Vagina (tissue), 2 donors: ENCODE measurements at regions not wholly inside any gene's neighbourhood (a gene's known extent, or its start where the extent isn't known, plus 50 kb on each side); places are given as distances from the start of the nearest gene placed in this dataset.

Experiments
- DNase-seq, 2 donors: peaks; one replicate each; pipeline ENCODE4 v3.0.0-alpha.2; 2017; ENCODE audit errors: extremely low spot score in 2 of 2
- H3K27ac ChIP-seq: fragments of 200-600 bp; sonication (generic); one replicate; pipeline ENCODE4 v1.5.1; 2019
- H3K27me3 ChIP-seq: fragments of 200-600 bp; sonication (generic); one replicate; pipeline ENCODE4 v1.5.1; 2019
- H3K36me3 ChIP-seq, 2 donors: fragments of 200-600 bp; sonication (generic); one replicate each; pipeline ENCODE4 v1.5.1; 2017 to 2019
- H3K4me1 ChIP-seq: fragments of 200-600 bp; sonication (generic); one replicate; pipeline ENCODE4 v1.5.1; 2019
- H3K4me3 ChIP-seq, 2 donors: fragments of 200-600 bp; sonication (generic); 1 replicate in 1 of 2; 2 replicates in 1 of 2; pipeline ENCODE4 v1.5.1; 2016 to 2019
- H3K9me3 ChIP-seq: fragments of 200-600 bp; sonication (generic); one replicate; pipeline ENCODE4 v1.5.1; 2019
- POLR2A ChIP-seq, 2 donors: fragments of 450-650 bp; IDR thresholded peaks; one replicate each; pipeline ENCODE4 v1.6.1; 2017; ENCODE audit warnings: antibody characterized with exemption in 2 of 2, mild to moderate bottlenecking in 2 of 2, moderate library complexity in 2 of 2
- POLR2AphosphoS5 ChIP-seq, 2 donors: sonication (generic); formaldehyde crosslinking; IDR thresholded peaks; one replicate each; pipeline ENCODE4 v1.9.0; 2017; ENCODE audit warnings: antibody characterized with exemption in 2 of 2, mild to moderate bottlenecking in 2 of 2, low read depth in 1 of 2; ENCODE audit not compliant: insufficient read depth in 1 of 2
- intact Hi-C: fragments of 100-400 bp; cut with DNase I; formaldehyde crosslinking; loops from one replicate; pipeline ENCODE4 v1.15.1; 2023
- TF ChIP-seq, protein P1 (sequence below), 3 experiments: fragments of 450-650 bp in 2 of 3; fragments of 200-600 bp in 1 of 3; sonication (generic) in 1 of 3; IDR thresholded peaks; one replicate each; pipeline ENCODE4 v1.5.1; 2017 to 2019; ENCODE audit warnings: antibody characterized with exemption in 3 of 3, mild to moderate bottlenecking in 2 of 3, moderate library complexity in 2 of 3

DNA sequence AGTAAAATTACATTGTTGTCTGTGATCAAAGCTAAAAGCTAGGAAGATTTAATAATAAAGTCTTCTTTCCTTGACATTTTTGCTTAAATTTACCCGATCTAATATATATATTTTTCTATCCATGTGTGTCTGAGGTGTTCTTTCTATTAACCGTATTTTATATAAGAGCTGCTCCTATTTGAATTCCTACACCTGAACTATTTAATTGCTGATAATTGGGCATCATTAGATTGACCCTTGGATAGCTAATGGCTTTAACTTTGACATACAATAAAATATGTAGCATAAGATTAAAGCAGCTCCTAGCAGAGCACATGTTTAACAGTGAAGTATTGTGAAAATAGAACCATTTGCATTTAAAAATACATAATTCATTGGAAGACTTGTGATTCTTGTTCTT, 792.7 kb downstream of the MAT2B start:
- no peak overlapping the region for H3K27ac ChIP-seq
- no peak for TF ChIP-seq POLR2AphosphoS5 (IDR thresholded peaks at IDR 0.05; ENCODE audit: insufficient read depth in 1 of 2, low read depth in 1 of 2)
- TF ChIP-seq POLR2A (IDR thresholded peaks at IDR 0.05) = no peak
- TF ChIP-seq, protein P1, sequence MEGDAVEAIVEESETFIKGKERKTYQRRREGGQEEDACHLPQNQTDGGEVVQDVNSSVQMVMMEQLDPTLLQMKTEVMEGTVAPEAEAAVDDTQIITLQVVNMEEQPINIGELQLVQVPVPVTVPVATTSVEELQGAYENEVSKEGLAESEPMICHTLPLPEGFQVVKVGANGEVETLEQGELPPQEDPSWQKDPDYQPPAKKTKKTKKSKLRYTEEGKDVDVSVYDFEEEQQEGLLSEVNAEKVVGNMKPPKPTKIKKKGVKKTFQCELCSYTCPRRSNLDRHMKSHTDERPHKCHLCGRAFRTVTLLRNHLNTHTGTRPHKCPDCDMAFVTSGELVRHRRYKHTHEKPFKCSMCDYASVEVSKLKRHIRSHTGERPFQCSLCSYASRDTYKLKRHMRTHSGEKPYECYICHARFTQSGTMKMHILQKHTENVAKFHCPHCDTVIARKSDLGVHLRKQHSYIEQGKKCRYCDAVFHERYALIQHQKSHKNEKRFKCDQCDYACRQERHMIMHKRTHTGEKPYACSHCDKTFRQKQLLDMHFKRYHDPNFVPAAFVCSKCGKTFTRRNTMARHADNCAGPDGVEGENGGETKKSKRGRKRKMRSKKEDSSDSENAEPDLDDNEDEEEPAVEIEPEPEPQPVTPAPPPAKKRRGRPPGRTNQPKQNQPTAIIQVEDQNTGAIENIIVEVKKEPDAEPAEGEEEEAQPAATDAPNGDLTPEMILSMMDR (IDR thresholded peaks at IDR 0.05) = no peak
- intact Hi-C loops = no loop called here
- H3K9me3 ChIP-seq = no peaks in the 10 kb centered on the region
- H3K27me3 ChIP-seq = no peaks in the 10 kb centered on the region
- no peaks in the 10 kb centered on the region for H3K36me3 ChIP-seq
- DNase-seq = no peak
- H3K4me3 ChIP-seq = no peak overlapping the region
- no peaks in the 10 kb centered on the region for H3K4me1 ChIP-seq

DNA sequence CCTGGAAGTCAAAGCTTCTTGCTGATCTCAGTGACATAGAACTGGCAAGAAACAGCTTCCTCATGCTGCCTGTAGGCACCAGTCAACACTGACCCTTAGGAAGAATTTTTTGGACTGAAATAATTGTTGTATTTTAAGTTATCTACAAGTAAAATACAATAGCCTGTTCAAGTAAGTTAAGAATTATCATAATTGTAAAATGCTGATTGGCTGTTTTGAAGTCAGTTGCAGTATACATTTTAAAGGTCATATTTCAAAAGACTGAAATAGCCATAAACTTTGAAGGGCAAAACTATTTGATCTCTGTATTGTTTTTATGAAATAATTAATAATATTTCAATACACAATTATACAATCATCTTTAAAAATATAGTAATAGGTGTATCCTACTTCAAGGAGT, 794.9 kb downstream of the MAT2B start:
- H3K36me3 ChIP-seq = no peaks in the 10 kb centered on the region
- intact Hi-C loops = no loop called here
- DNase-seq = no peak
- TF ChIP-seq, protein P1 (IDR thresholded peaks at IDR 0.05) = no peak
- TF ChIP-seq POLR2AphosphoS5 (IDR thresholded peaks at IDR 0.05; ENCODE audit: insufficient read depth in 1 of 2, low read depth in 1 of 2) (no peak), POLR2A (IDR thresholded peaks at IDR 0.05) (no peak)
- no peaks in the 10 kb centered on the region for H3K9me3 ChIP-seq
- no peaks in the 10 kb centered on the region for H3K27me3 ChIP-seq
- no peaks in the 10 kb centered on the region for H3K4me1 ChIP-seq
- no peak overlapping the region for H3K4me3 ChIP-seq
- no peak overlapping the region for H3K27ac ChIP-seq

DNA sequence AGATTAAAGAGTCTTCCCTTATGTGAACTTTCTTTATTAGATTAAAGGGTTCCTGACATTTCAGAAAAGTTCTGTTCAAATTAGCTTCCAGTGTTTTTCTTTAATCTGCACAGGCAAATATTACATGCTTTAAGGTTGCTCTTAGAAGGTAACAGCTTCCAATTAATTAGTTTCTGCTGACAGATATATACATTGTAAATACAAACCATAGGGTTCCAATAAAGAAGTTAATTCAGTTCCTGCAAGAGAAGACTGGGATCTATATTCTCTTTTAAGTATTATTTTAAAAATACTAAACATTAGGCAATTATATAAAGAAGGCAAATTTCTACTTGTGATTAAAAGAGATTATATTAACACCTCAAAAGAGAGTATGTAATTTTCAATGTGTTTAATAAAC, 795.7 kb downstream of the MAT2B start:
- intact Hi-C loops = no loop called here
- Histone ChIP-seq H3K9me3 (no peaks in the 10 kb centered on the region), H3K4me1 (no peaks in the 10 kb centered on the region), H3K27ac (no peak overlapping the region), H3K36me3 (no peaks in the 10 kb centered on the region), H3K4me3 (no peak overlapping the region), H3K27me3 (no peaks in the 10 kb centered on the region)
- no peak for DNase-seq
- TF ChIP-seq, protein P1 (IDR thresholded peaks at IDR 0.05) = no peak
- TF ChIP-seq POLR2A (IDR thresholded peaks at IDR 0.05) (no peak), POLR2AphosphoS5 (IDR thresholded peaks at IDR 0.05; ENCODE audit: insufficient read depth in 1 of 2, low read depth in 1 of 2) (no peak)

DNA sequence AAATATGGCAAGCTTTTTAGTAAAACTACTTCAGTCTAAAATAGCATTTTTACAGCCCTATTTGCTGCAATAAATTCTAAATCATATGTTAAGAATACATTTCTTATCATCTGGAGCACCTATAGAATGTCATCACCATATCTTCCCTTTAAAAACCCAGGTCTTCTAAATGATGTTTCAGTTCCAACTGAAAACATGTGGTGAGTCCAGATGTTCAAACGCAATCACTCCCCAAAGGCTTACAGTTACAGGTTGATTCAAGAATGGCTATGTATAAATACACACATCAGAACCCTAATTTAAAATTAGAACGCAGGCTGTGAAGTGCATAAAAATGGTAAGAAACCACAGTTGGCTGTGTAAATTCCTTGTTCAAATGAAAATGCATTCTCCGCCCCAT, 796.3 kb downstream of the MAT2B start:
- Histone ChIP-seq H3K36me3 (no peaks in the 10 kb centered on the region), H3K9me3 (no peaks in the 10 kb centered on the region), H3K27ac (no peak overlapping the region), H3K4me3 (no peak overlapping the region), H3K4me1 (no peaks in the 10 kb centered on the region), H3K27me3 (no peaks in the 10 kb centered on the region)
- TF ChIP-seq POLR2AphosphoS5 (IDR thresholded peaks at IDR 0.05; ENCODE audit: insufficient read depth in 1 of 2, low read depth in 1 of 2) (no peak), POLR2A (IDR thresholded peaks at IDR 0.05) (no peak)
- TF ChIP-seq, protein P1 (IDR thresholded peaks at IDR 0.05) = no peak
- intact Hi-C loops = no loop called here
- no peak for DNase-seq

DNA sequence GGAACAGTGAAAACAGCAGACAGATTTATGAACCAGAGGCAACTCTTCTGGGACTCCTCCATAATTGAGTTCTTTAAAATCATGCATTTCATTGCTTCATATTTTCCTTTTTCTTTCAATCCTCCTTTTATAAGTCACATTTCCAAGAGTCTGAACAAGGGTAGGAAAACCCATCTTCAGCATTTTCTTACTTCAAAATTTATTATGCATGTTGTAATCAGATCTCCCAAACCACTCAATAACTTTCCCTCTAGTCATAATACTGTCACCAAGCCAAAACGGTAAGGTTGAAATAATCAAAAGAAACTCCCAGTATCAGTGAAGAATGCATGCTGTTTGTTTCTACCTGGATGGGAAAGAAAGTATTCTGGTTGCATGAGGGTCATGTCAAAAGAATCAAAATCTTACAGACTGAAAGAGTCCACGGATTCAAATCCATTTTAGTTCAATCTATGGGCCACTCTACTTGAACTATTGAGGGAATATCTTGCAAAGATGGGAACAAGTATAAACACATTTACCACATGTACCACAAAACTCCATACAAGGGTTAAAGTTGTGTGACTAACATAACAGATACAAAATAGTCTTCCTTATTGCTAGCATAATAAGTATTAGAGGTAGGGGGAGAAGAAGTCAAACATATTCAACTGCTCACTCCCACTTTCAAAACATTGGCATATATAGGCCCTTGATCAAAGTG, 797.3 kb downstream of the MAT2B start:
- H3K27me3 ChIP-seq = no peaks in the 10 kb centered on the region

More for the DNA sequence above, 797.3 kb downstream of the MAT2B start:
- no peak overlapping the region for H3K4me3 ChIP-seq
- H3K36me3 ChIP-seq = no peaks in the 10 kb centered on the region
- TF ChIP-seq, protein P1 (IDR thresholded peaks at IDR 0.05) = no peak
- TF ChIP-seq POLR2A (IDR thresholded peaks at IDR 0.05) (no peak), POLR2AphosphoS5 (IDR thresholded peaks at IDR 0.05; ENCODE audit: insufficient read depth in 1 of 2, low read depth in 1 of 2) (no peak)
- H3K9me3 ChIP-seq = no peaks in the 10 kb centered on the region
- DNase-seq = no peak
- no peaks in the 10 kb centered on the region for H3K4me1 ChIP-seq
- no peak overlapping the region for H3K27ac ChIP-seq
- intact Hi-C loops = no loop called here
